Endothelial cell of umbilical vein (primary cell): ENCODE measurements at regions not wholly inside any gene's neighbourhood (a gene's known extent, or its start where the extent isn't known, plus 50 kb on each side); places are given as distances from the start of the nearest gene placed in this dataset.

ENCODE experiments used
- BruUV-seq: library from RNA; stranded (reverse); fragments of 400-500 nt; replicated peaks from 2 replicates; lab custom pipeline; 2021; lab: Mats Ljungman, UMichigan
- CTCF ChIA-PET: fragments of 300-600, 350-600 bp; sonication (Branson Sonifier 250); formaldehyde crosslinking; loops from one replicate; lab custom pipeline; 2021; ENCODE audit warnings: antibody characterized with exemption, inconsistent platforms; lab: Charles Lee
- POLR2A ChIA-PET: fragments of 300-600, 350-600 bp; sonication (Branson Sonifier 250); formaldehyde crosslinking; loops from one replicate; lab custom pipeline; 2021; ENCODE audit warnings: antibody characterized with exemption, inconsistent platforms; lab: Charles Lee
- DNase-seq: peaks from one replicate; pipeline ENCODE4 v3.0.0-alpha.2; 2011; ENCODE audit warnings: low read depth, low spot score
- FAIRE-seq: peaks from 2 replicates; lab custom pipeline; 2011; peaks lifted over from hg19 to GRCh38; lab: Jason Lieb, UNC
- H2AFZ ChIP-seq: 2 replicates; pipeline ENCODE4 v1.6.0; 2012; ENCODE audit warnings: low read depth, low read length, control low read depth, inconsistent platforms
- H3K27ac ChIP-seq: 2 replicates; pipeline ENCODE4 v1.5.1; 2011; ENCODE audit warnings: low read depth, mild to moderate bottlenecking, control low read depth, low read length, moderate library complexity; ENCODE audit not compliant: insufficient read depth
- H3K27me3 ChIP-seq, 2 experiments: 2 replicates each; pipeline versions ENCODE4 v1.6.0 to v1.6.1; 2011; ENCODE audit warnings: low read length in 2 of 2, mixed read lengths in 1 of 2; ENCODE audit not compliant: control insufficient read depth in 2 of 2, insufficient read depth in 2 of 2
- H3K36me3 ChIP-seq, 2 experiments: 2 replicates in 1 of 2; 3 replicates in 1 of 2; pipeline ENCODE4 v1.5.1; 2011; ENCODE audit warnings: low read length in 2 of 2, mild to moderate bottlenecking in 1 of 2, moderate library complexity in 1 of 2; ENCODE audit not compliant: control insufficient read depth in 2 of 2, insufficient read depth in 2 of 2; ENCODE audit errors: extremely low read depth in 1 of 2
- H3K4me1 ChIP-seq: 3 replicates; pipeline ENCODE4 v1.5.1; 2011; ENCODE audit warnings: mild to moderate bottlenecking, low read length; ENCODE audit not compliant: control insufficient read depth, insufficient read depth; ENCODE audit errors: extremely low read depth
- H3K4me2 ChIP-seq: 2 replicates; pipeline ENCODE4 v1.6.1; 2011; ENCODE audit warnings: low read length, control low read depth, mixed read lengths; ENCODE audit not compliant: insufficient read depth
- H3K4me3 ChIP-seq, 3 experiments: fragments of 200-600 bp in 1 of 3; sonication (generic), shearing (Covaris generic) in 1 of 3; replicated peaks in 1 of 3; 2 replicates each; pipeline ENCODE4 v1.5.1; 2011 to 2016; ENCODE audit warnings: control low read depth in 3 of 3, low read length in 3 of 3, mild to moderate bottlenecking in 2 of 3, inconsistent platforms in 1 of 3, low read depth in 1 of 3, moderate library complexity in 1 of 3; ENCODE audit not compliant: insufficient read depth in 1 of 3
- H3K79me2 ChIP-seq: 2 replicates; pipeline ENCODE4 v1.6.0; 2012; ENCODE audit warnings: low read length, inconsistent platforms; ENCODE audit not compliant: control insufficient read depth, insufficient read depth
- H3K9ac ChIP-seq: replicated peaks from 2 replicates; pipeline ENCODE3; 2011; ENCODE audit warnings: low read length, control low read depth; ENCODE audit not compliant: insufficient read depth; ENCODE audit errors: extremely low read depth
- H3K9me1 ChIP-seq: replicated peaks from 3 replicates; pipeline ENCODE4 v1.6.0; 2011; ENCODE audit warnings: mild to moderate bottlenecking, low read length; ENCODE audit not compliant: control insufficient read depth, insufficient read depth; ENCODE audit errors: extremely low read depth
- H3K9me3 ChIP-seq: replicated peaks from 2 replicates; pipeline ENCODE4 v1.5.1; 2012; ENCODE audit warnings: low read length, inconsistent platforms; ENCODE audit not compliant: control insufficient read depth, insufficient read depth
- H4K20me1 ChIP-seq: replicated peaks from 2 replicates; pipeline ENCODE3; 2011; ENCODE audit warnings: mild to moderate bottlenecking, low read length; ENCODE audit not compliant: control insufficient read depth, insufficient read depth; ENCODE audit errors: extremely low read depth
- CTCF ChIP-seq, 2 donors: IDR thresholded peaks; 1 replicate in 1 of 2; 2 replicates in 1 of 2; pipeline ENCODE4 v1.5.1; 2011; ENCODE audit warnings: low read length in 2 of 2, mild to moderate bottlenecking in 2 of 2, moderate library complexity in 2 of 2, control low read depth in 1 of 2, inconsistent platforms in 1 of 2, low read depth in 1 of 2; ENCODE audit not compliant: insufficient read depth in 1 of 2; ENCODE audit errors: extremely low read depth in 1 of 2
- EZH2 ChIP-seq: IDR thresholded peaks from 2 replicates; pipeline ENCODE4 v1.6.1; 2012; ENCODE audit warnings: borderline replicate concordance, low read depth, mild to moderate bottlenecking, moderate library complexity, low read length, inconsistent platforms; ENCODE audit not compliant: severe bottlenecking
- FOS ChIP-seq: IDR thresholded peaks from 2 replicates; pipeline ENCODE4 v1.6.1; 2011; ENCODE audit warnings: mild to moderate bottlenecking, low read length, moderate library complexity, borderline replicate concordance; ENCODE audit not compliant: insufficient read depth
- GATA2 ChIP-seq: IDR thresholded peaks from 2 replicates; pipeline ENCODE4 v1.7.0; 2011; ENCODE audit warnings: low read depth, mild to moderate bottlenecking, moderate library complexity, mixed read lengths, low read length; ENCODE audit not compliant: insufficient read length, insufficient read depth
- JUN ChIP-seq: IDR thresholded peaks from 2 replicates; pipeline ENCODE4 v1.6.1; 2011; ENCODE audit warnings: borderline replicate concordance, low read depth; ENCODE audit not compliant: insufficient read length, insufficient read depth
- MAX ChIP-seq: IDR thresholded peaks from 2 replicates; pipeline ENCODE4 v1.6.1; 2011; ENCODE audit not compliant: insufficient read depth, insufficient read length
- MYC ChIP-seq: IDR thresholded peaks from one replicate; pipeline ENCODE4 v1.6.1; 2011; ENCODE audit warnings: mild to moderate bottlenecking, low read depth, low read length
- POLR2A ChIP-seq: IDR thresholded peaks from 2 replicates; pipeline ENCODE4 v1.6.1; 2012; ENCODE audit warnings: low read depth, mild to moderate bottlenecking, control low read depth, low read length
- POLR2AphosphoS5 ChIP-seq: IDR thresholded peaks from 2 replicates; pipeline ENCODE4 v1.6.1; 2012; ENCODE audit warnings: low read depth, mild to moderate bottlenecking, control low read depth, low read length, moderate library complexity; ENCODE audit not compliant: insufficient read depth
- dilution Hi-C: fragments of 300-500 bp; cut with MboI; formaldehyde crosslinking; loops from one replicate; pipeline ENCODE4 v1.15.0; 2019; ENCODE audit warnings: low sequenced_read_pairs; ENCODE audit not compliant: extremely low pct_ligation_motif_present
- intact Hi-C: fragments of 100-400 bp; cut with micrococcal nuclease; formaldehyde crosslinking; loops from one replicate; pipeline ENCODE4 v1.10.0; 2022

DNA sequence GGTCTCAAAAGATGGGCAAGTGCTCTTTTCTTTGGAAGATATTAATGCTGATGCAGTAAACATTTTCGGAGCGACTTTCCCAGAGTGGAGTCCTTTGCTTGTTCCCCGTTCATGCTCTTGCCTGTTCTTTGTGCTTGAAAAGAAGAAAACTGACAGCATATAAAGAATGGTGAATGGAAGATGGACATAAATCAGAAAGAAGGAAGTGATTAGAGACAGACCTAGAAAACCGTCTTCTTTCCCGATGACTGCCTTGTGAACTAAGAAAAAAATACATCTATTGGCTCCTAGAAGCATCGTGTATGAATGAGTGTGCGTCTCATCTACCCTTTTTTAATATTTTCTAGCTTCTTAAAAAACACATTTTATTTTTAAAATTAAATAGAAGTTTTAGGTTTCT lies 740.1 kb upstream of the FANCL start:
- Histone ChIP-seq H3K4me1 (no peaks in the 10 kb centered on the region), H3K9me3 (no peaks in the 10 kb centered on the region), H3K36me3 (no peaks in the 10 kb centered on the region), H3K79me2 (no peaks in the 10 kb centered on the region), H3K4me3 (no peak overlapping the region), H3K9me1 (no peaks in the 10 kb centered on the region), H4K20me1 (no peaks in the 10 kb centered on the region), H3K4me2 (no peak overlapping the region), H3K27ac (no peak overlapping the region), H3K9ac (no peak overlapping the region), H3K27me3 (no peaks in the 10 kb centered on the region), H2AFZ (no peak overlapping the region)
- dilution Hi-C loops (no loop called here), intact Hi-C loops (no loop called here)
- ChIA-PET CTCF (no interaction called here), POLR2A (no interaction called here)
- TF ChIP-seq JUN (no peak), GATA2 (no peak), MYC (no peak), FOS (no peak), CTCF (IDR thresholded peaks at IDR 0.05; ENCODE audit: extremely low read depth in 1 of 2, insufficient read depth in 1 of 2, low read depth in 1 of 2, low read length in 2 of 2) (no peak), POLR2A (no peak), MAX (no peak), POLR2AphosphoS5 (no peak), EZH2 (no peak)
- BruUV-seq = no TSS peak
- DNase-seq = no peak
- FAIRE-seq = no peak
